Karpas-422 (cell line): ENCODE measurements at regions not wholly inside any gene's neighbourhood (a gene's known extent, or its start where the extent isn't known, plus 50 kb on each side); places are given as distances from the start of the nearest gene placed in this dataset.
"Not testable (repeated sequence)": the region's sequence is repeated elsewhere in the genome, so short reads cannot be mapped to it uniquely, and the experiment has no call there.

Experiments used
- DNase-seq: peaks from one replicate; pipeline ENCODE4 v3.0.0-alpha.2; 2015
- H2AFZ ChIP-seq: fragments of 200-600 bp; sonication (generic); 2 replicates; pipeline ENCODE4 v1.6.1; 2014; ENCODE audit warnings: antibody characterized with exemption, low read length, mixed read lengths
- H3K27ac ChIP-seq: fragments of 200-600 bp; sonication (generic); 2 replicates; pipeline ENCODE4 v1.5.1; 2014; ENCODE audit warnings: mild to moderate bottlenecking, low read length, moderate library complexity
- H3K27me3 ChIP-seq: fragments of 200-600 bp; sonication (generic); 2 replicates; pipeline ENCODE4 v1.6.1; 2014; ENCODE audit warnings: low read length, mixed read lengths
- H3K36me3 ChIP-seq: fragments of 200-600 bp; sonication (generic); 2 replicates; pipeline ENCODE4 v1.6.1; 2014; ENCODE audit warnings: low read length, mixed read lengths; ENCODE audit not compliant: insufficient read depth
- H3K4me1 ChIP-seq: fragments of 200-600 bp; sonication (generic); 2 replicates; pipeline ENCODE4 v1.6.1; 2014; ENCODE audit warnings: mild to moderate bottlenecking, low read length, mixed read lengths
- H3K4me2 ChIP-seq: fragments of 200-600 bp; sonication (generic); 2 replicates; pipeline ENCODE4 v1.6.1; 2014; ENCODE audit warnings: low read length, low read depth, mild to moderate bottlenecking; ENCODE audit not compliant: poor library complexity, severe bottlenecking
- H3K4me3 ChIP-seq: fragments of 200-600 bp; sonication (generic); 2 replicates; pipeline ENCODE4 v1.5.1; 2014; ENCODE audit warnings: mild to moderate bottlenecking, antibody characterized with exemption, low read length, mixed read lengths
- H3K79me2 ChIP-seq: fragments of 200-600 bp; sonication (generic); 2 replicates; pipeline ENCODE4 v1.6.1; 2014; ENCODE audit warnings: mild to moderate bottlenecking, low read length, mixed read lengths
- H3K9ac ChIP-seq: fragments of 200-600 bp; sonication (generic); 2 replicates; pipeline ENCODE4 v1.6.0; 2014; ENCODE audit warnings: low read length
- H3K9me2 ChIP-seq: fragments of 200-600 bp; sonication (generic), shearing (Covaris generic); replicated peaks from 2 replicates; pipeline ENCODE4 v1.6.0; 2014; ENCODE audit warnings: mild to moderate bottlenecking, low read length, moderate library complexity; ENCODE audit not compliant: insufficient read depth
- H3K9me3 ChIP-seq: fragments of 300-700, 200-600 bp; sonication (generic); 2 replicates; pipeline ENCODE4 v1.6.1; 2014; ENCODE audit warnings: low read length, mixed read lengths
- H4K20me1 ChIP-seq: fragments of 200-600 bp; sonication (generic); 2 replicates; pipeline ENCODE4 v1.6.1; 2014; ENCODE audit warnings: mild to moderate bottlenecking, antibody characterized with exemption, low read length, low read depth; ENCODE audit not compliant: insufficient read depth

DNA sequence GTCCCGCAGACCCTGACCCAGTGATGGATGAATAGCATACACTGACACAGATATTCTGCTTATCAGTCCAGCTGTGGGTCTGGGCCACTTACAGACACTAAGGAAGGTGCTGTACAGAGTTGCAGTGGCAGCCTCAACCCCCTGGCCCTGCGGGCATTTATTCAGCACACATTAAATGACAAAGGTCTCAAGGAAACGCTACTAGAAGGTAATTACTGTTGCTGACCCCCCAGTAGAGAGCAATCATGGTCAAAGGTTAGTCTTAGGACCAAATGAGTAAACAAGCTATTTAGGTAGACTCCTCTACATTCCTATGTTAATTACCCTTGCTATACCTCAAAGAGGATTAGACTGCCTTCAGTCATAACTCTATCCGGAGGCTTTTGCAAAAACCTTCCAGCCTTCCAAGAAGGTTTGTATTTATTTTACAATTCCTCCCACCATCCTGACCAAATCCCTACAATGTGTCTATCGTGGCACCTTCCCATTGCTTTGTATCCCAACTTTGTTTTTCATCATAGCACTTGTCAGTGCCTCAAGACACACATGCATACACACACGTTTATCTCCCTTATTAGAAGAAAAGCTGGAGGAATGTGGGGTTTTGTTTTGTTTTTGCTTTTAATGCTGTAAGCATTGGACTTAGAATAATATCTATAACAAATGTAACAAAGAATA, 227.9 kb downstream of the PYDC2 start:
- Histone ChIP-seq H3K27me3 (no peaks in the 10 kb centered on the region), H3K9me3 (peaks cover 5% of the 10 kb centered on the region)

DNA sequence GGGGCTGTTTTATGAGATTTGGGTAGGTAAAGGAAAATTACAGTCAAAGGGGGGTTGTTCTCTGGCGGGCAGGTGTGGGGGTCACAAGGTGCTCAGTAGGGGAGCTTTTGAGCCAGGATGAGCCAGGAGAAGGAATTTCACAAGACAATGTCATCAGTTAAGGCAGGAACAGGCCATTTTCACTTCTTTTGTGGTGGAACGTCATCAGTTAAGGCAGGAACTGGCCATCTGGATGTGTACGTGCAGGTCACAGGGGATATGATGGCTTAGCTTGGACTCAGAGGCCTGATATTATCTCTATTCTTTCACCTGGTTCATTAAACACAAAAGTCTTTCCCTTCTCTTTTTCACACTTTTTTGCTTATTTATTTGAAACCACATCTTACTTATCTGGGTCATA, 230.2 kb downstream of the PYDC2 start:
- not testable (repeated sequence) for H3K9me3 ChIP-seq, H3K79me2 ChIP-seq, H3K27ac ChIP-seq, H3K9me2 ChIP-seq, H3K27me3 ChIP-seq, H2AFZ ChIP-seq, H3K4me1 ChIP-seq, H4K20me1 ChIP-seq, H3K4me3 ChIP-seq, H3K36me3 ChIP-seq, H3K9ac ChIP-seq, H3K4me2 ChIP-seq, DNase-seq

More for the DNA sequence above, 227.9 kb downstream of the PYDC2 start:
- no peaks in the 10 kb centered on the region for H3K4me1 ChIP-seq
- DNase-seq, result no peak
- H3K4me2 ChIP-seq, result no peak overlapping the region
- no peaks in the 10 kb centered on the region for H3K36me3 ChIP-seq
- H4K20me1 ChIP-seq, result no peaks in the 10 kb centered on the region
- H3K4me3 ChIP-seq, result no peak overlapping the region
- no peaks in the 10 kb centered on the region for H3K9me2 ChIP-seq
- no peaks in the 10 kb centered on the region for H3K79me2 ChIP-seq
- no peak overlapping the region for H3K27ac ChIP-seq
- no peak overlapping the region for H3K9ac ChIP-seq
- H2AFZ ChIP-seq, result no peak overlapping the region

- no peaks in the 10 kb centered on the region for H3K4me1 ChIP-seq
- H3K9ac ChIP-seq, result no peak overlapping the region
- H3K9me2 ChIP-seq, result no peaks in the 10 kb centered on the region; the same call in 1 of the 2 replicates
- no peak overlapping the region for H3K4me3 ChIP-seq
- no peaks in the 10 kb centered on the region for H3K79me2 ChIP-seq
- H3K4me2 ChIP-seq, result no peak overlapping the region
- no peaks in the 10 kb centered on the region for H4K20me1 ChIP-seq
- no peak overlapping the region for H2AFZ ChIP-seq
- no peaks in the 10 kb centered on the region; the same call in none of the 2 replicates for H3K9me3 ChIP-seq
- H3K27ac ChIP-seq, result no peak overlapping the region
- DNase-seq, result no peak
- H3K27me3 ChIP-seq, result no peaks in the 10 kb centered on the region
- H3K36me3 ChIP-seq, result no peaks in the 10 kb centered on the region
These were observed 234.3 kb downstream of the PYDC2 start for GRCh38 chr3:191695131-191695814.

DNA sequence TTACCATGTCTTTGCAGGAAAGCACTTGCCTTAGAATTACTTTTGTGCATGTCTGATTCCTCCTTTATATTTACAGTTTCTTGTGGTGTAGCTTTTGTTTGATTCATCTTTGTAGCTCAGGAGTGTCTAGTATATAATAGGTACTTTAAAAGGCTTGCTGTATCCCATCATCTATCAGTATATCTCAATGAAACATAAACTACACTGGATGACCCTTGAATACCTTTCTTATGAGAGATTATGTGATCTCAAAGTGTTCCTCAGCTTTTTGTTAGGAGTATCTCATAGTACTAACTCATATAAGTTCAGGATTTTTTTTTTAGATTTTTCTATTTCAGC, 234.8 kb downstream of the PYDC2 start:
- no peaks in the 10 kb centered on the region for H4K20me1 ChIP-seq
- no peaks in the 10 kb centered on the region for H3K36me3 ChIP-seq
- no peak overlapping the region for H3K9ac ChIP-seq
- no peak overlapping the region for H3K4me3 ChIP-seq
- no peak overlapping the region for H2AFZ ChIP-seq
- no peaks in the 10 kb centered on the region for H3K4me1 ChIP-seq
- no peak overlapping the region for H3K4me2 ChIP-seq
- no peaks in the 10 kb centered on the region; the same call in none of the 2 replicates for H3K9me3 ChIP-seq
- H3K27me3 ChIP-seq, result no peaks in the 10 kb centered on the region
- no peaks in the 10 kb centered on the region; the same call in 1 of the 2 replicates for H3K9me2 ChIP-seq
- H3K27ac ChIP-seq, result no peak overlapping the region
- DNase-seq, result no peak
- no peaks in the 10 kb centered on the region for H3K79me2 ChIP-seq

- H3K4me2 ChIP-seq, result no peak overlapping the region
- H4K20me1 ChIP-seq, result no peaks in the 10 kb centered on the region
- no peaks in the 10 kb centered on the region for H3K79me2 ChIP-seq
- no peaks in the 10 kb centered on the region for H3K27me3 ChIP-seq
- no peaks in the 10 kb centered on the region for H3K4me1 ChIP-seq
- H3K4me3 ChIP-seq, result no peak overlapping the region
- no peak overlapping the region for H3K9ac ChIP-seq
- no peak overlapping the region for H3K27ac ChIP-seq
- no peaks in the 10 kb centered on the region for H3K36me3 ChIP-seq
- no peaks in the 10 kb centered on the region; the same call in none of the 2 replicates for H3K9me3 ChIP-seq
- H2AFZ ChIP-seq, result no peak overlapping the region
- DNase-seq, result no peak
- no peaks in the 10 kb centered on the region; the same call in 1 of the 2 replicates for H3K9me2 ChIP-seq
These were observed 235.4 kb downstream of the PYDC2 start for GRCh38 chr3:191696348-191696747.

- Histone ChIP-seq H3K27ac (no peak overlapping the region), H3K36me3 (no peaks in the 10 kb centered on the region), H3K4me3 (no peak overlapping the region), H2AFZ (no peak overlapping the region), H3K9ac (no peak overlapping the region), H3K9me2 (no peaks in the 10 kb centered on the region; the same call in 1 of the 2 replicates), H3K4me2 (no peak overlapping the region), H3K4me1 (no peaks in the 10 kb centered on the region), H3K79me2 (no peaks in the 10 kb centered on the region), H4K20me1 (no peaks in the 10 kb centered on the region), H3K9me3 (peaks cover 2% of the 10 kb centered on the region), H3K27me3 (no peaks in the 10 kb centered on the region)
- no peak for DNase-seq
These were observed 238.6 kb downstream of the PYDC2 start for GRCh38 chr3:191699546-191699945.

DNA sequence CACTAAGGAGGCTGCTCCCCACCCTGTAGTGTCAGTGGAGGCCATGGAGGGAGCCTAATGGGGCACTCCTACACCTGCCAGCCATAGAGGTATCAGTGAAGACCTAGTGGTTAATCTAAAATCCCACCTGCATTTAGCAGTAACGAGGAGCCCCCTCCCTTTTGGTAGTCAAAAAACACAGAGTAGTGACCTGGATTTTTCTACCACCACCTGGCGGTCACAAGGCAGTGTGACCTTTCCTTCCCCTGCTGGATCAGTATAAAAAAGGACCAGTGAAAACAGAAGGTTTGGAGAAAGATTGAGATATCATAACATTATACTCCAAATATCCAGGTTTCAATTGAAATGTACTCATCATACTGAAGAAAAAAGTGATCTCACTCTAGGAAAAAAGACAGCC, 241.2 kb downstream of the PYDC2 start:
- DNase-seq, result no peak
- Histone ChIP-seq H3K4me1 (no peaks in the 10 kb centered on the region), H3K9me2 (no peaks in the 10 kb centered on the region; the same call in 1 of the 2 replicates)

GRCh38 chr3:191707817-191708216, 246.9 kb downstream of the PYDC2 start:
- H3K9me3 ChIP-seq, result no peaks in the 10 kb centered on the region; the same call in 1 of the 2 replicates
- no peak for DNase-seq

More for the DNA sequence above, 241.2 kb downstream of the PYDC2 start:
- H3K9me3 ChIP-seq, result peaks cover 2% of the 10 kb centered on the region
- H3K9ac ChIP-seq, result no peak overlapping the region
- H3K4me2 ChIP-seq, result no peak overlapping the region
- H2AFZ ChIP-seq, result no peak overlapping the region
- H3K4me3 ChIP-seq, result no peak overlapping the region
- no peaks in the 10 kb centered on the region for H3K27me3 ChIP-seq
- H3K36me3 ChIP-seq, result no peaks in the 10 kb centered on the region
- H4K20me1 ChIP-seq, result no peaks in the 10 kb centered on the region
- no peaks in the 10 kb centered on the region for H3K79me2 ChIP-seq
- no peak overlapping the region for H3K27ac ChIP-seq

More at GRCh38 chr3:191707817-191708216, 246.9 kb downstream of the PYDC2 start:
- Histone ChIP-seq H3K27me3 (no peaks in the 10 kb centered on the region), H3K36me3 (no peaks in the 10 kb centered on the region), H3K79me2 (no peaks in the 10 kb centered on the region), H3K4me2 (no peak overlapping the region), H3K27ac (no peak overlapping the region), H3K9me2 (no peaks in the 10 kb centered on the region), H3K4me3 (no peak overlapping the region), H3K4me1 (no peaks in the 10 kb centered on the region), H2AFZ (no peak overlapping the region), H4K20me1 (no peaks in the 10 kb centered on the region), H3K9ac (no peak overlapping the region)
